ENCODE measurements at regions not wholly inside any gene's neighbourhood (a gene's known extent, or its start where the extent isn't known, plus 50 kb on each side); places are given as distances from the start of the nearest gene placed in this dataset.
"Not testable (repeated sequence)": the region's sequence is repeated elsewhere in the genome, so short reads cannot be mapped to it uniquely, and the experiment has no call there.

- H3K23ac ChIP-seq (ENCODE audit: low read length); H4K5ac ChIP-seq (ENCODE audit: low read length); H2BK120ac ChIP-seq (ENCODE audit: low read depth, low read length); H3K4ac ChIP-seq (ENCODE audit: low read depth, low read length); H2AK5ac ChIP-seq (ENCODE audit: low read length); H3K4me3 ChIP-seq (ENCODE audit: low read length); H3K79me2 ChIP-seq (ENCODE audit: control insufficient read depth, insufficient read depth, low read length); H2BK5ac ChIP-seq (ENCODE audit: low read length); H3K36me3 ChIP-seq (ENCODE audit: control insufficient read depth, insufficient read depth, low read length); H3K56ac ChIP-seq (ENCODE audit: low read length); H4K8ac ChIP-seq (ENCODE audit: low read depth, low read length); H3K27me3 ChIP-seq (ENCODE audit: insufficient read depth, low read length, poor library complexity); H2BK15ac ChIP-seq (replicated peaks; ENCODE audit: low read depth); H3K4me1 ChIP-seq (ENCODE audit: control insufficient read depth, low read depth, low read length); H3K18ac ChIP-seq (ENCODE audit: low read length); H3K4me2 ChIP-seq (ENCODE audit: low read length); H3K9ac ChIP-seq (ENCODE audit: low read length); DNase-seq; H3K27ac ChIP-seq (ENCODE audit: low read depth, low read length); H3K79me1 ChIP-seq (ENCODE audit: low read length): not testable (repeated sequence)
- no CpG with 5 or more reads among the region's 3 CpGs for WGBS (ENCODE audit: extremely low coverage, insufficient coverage, low lambda C conversion rate)
Measured at GRCh38 chr10:118976219-118976618, 53.3 kb upstream of the NANOS1 start.

DNA sequence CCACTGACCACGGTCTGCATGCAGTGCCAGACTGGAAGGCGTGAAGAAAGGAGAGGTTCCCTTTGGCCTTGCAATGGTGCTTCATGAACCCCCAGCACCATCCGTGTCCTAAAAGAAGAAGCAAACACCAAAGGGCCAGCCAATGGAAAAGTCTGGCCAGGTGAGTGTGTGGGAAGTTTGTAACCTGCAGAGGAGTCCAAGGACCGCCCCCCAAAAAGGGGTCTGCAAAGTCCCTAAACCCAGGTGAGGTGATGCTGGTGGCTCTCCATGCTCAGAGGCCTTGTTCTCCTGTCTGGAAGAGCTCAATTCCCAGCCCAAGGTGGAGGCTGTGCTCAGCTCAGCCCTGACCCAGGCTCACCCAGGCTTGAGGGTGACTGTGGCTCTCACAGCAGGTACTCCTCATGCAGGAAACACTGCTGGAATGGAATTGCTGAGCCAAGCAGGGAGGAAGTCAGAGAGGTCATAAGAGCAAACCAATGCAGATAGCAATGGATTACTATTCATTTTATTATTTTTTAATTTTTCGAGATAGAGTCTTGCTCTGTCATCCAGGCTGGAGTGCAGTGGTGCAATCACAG, 52.4 kb upstream of the NANOS1 start:
- H2BK5ac ChIP-seq (ENCODE audit: low read length) = no peak overlapping the region
- WGBS (ENCODE audit: extremely low coverage, insufficient coverage, low lambda C conversion rate) = no CpG with 5 or more reads among the region's 5 CpGs
- no peak overlapping the region for H4K5ac ChIP-seq (ENCODE audit: low read length)
- H3K9ac ChIP-seq (ENCODE audit: low read length) = no peak overlapping the region
- DNase-seq = no peak
- H2AK5ac ChIP-seq (ENCODE audit: low read length) = no peak overlapping the region
- H3K4me3 ChIP-seq (ENCODE audit: low read length) = no peak overlapping the region
- no peak overlapping the region for H3K27ac ChIP-seq (ENCODE audit: low read depth, low read length)
- H2BK15ac ChIP-seq (replicated peaks; ENCODE audit: low read depth) = no peak overlapping the region
- H3K4ac ChIP-seq (ENCODE audit: low read depth, low read length) = no peak overlapping the region
- no peaks in the 10 kb centered on the region for H3K27me3 ChIP-seq (ENCODE audit: insufficient read depth, low read length, poor library complexity)
- H4K8ac ChIP-seq (ENCODE audit: low read depth, low read length) = no peak overlapping the region
- no peak overlapping the region for H3K18ac ChIP-seq (ENCODE audit: low read length)
- no peaks in the 10 kb centered on the region for H3K4me1 ChIP-seq (ENCODE audit: control insufficient read depth, low read depth, low read length)
- no peak overlapping the region for H3K23ac ChIP-seq (ENCODE audit: low read length)
- H3K4me2 ChIP-seq (ENCODE audit: low read length) = no peak overlapping the region
- no peaks in the 10 kb centered on the region for H3K79me2 ChIP-seq (ENCODE audit: control insufficient read depth, insufficient read depth, low read length)
- no peak overlapping the region for H3K56ac ChIP-seq (ENCODE audit: low read length)
- no peaks in the 10 kb centered on the region for H3K36me3 ChIP-seq (ENCODE audit: control insufficient read depth, insufficient read depth, low read length)
- H2BK120ac ChIP-seq (ENCODE audit: low read depth, low read length) = no peak overlapping the region
- H3K79me1 ChIP-seq (ENCODE audit: low read length) = no peaks in the 10 kb centered on the region

DNA sequence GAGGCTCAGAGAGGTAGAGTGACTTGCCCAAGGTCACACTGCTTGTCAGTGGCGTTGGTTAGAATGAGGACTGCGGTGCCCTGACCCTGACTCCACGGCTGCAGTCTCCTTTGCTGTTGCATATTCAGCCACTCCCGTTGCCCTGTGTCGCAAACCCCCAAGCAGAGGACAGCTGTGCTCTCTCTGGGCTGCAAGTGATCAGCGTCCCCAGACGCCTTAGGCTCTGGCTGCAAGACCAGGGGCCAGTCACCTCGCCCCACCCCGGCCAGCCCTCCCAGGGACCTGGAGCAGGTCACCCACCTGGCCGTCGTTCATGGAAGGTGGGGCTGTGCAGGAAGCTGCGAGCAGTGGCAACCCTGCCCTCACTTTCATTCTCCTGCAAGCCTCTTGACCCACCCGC, 51.7 kb upstream of the NANOS1 start:
- Histone ChIP-seq H3K79me1 (ENCODE audit: low read length) (no peaks in the 10 kb centered on the region), H3K79me2 (ENCODE audit: control insufficient read depth, insufficient read depth, low read length) (no peaks in the 10 kb centered on the region), H3K4me2 (ENCODE audit: low read length) (no peak overlapping the region), H3K4me3 (ENCODE audit: low read length) (no peak overlapping the region), H3K27me3 (ENCODE audit: insufficient read depth, low read length, poor library complexity) (no peaks in the 10 kb centered on the region), H3K56ac (ENCODE audit: low read length) (no peak overlapping the region), H2AK5ac (ENCODE audit: low read length) (no peak overlapping the region), H3K27ac (ENCODE audit: low read depth, low read length) (no peak overlapping the region), H4K8ac (ENCODE audit: low read depth, low read length) (no peak overlapping the region), H3K23ac (ENCODE audit: low read length) (no peak overlapping the region), H2BK15ac (replicated peaks; ENCODE audit: low read depth) (no peak overlapping the region), H3K36me3 (ENCODE audit: control insufficient read depth, insufficient read depth, low read length) (no peaks in the 10 kb centered on the region), H3K9ac (ENCODE audit: low read length) (no peak overlapping the region), H2BK5ac (ENCODE audit: low read length) (no peak overlapping the region), H3K18ac (ENCODE audit: low read length) (no peak overlapping the region), H2BK120ac (ENCODE audit: low read depth, low read length) (no peak overlapping the region), H3K4ac (ENCODE audit: low read depth, low read length) (no peak overlapping the region), H3K4me1 (ENCODE audit: control insufficient read depth, low read depth, low read length) (no peaks in the 10 kb centered on the region), H4K5ac (ENCODE audit: low read length) (no peak overlapping the region)
- DNase-seq = no peak
- no CpG with 5 or more reads among the region's 13 CpGs for WGBS (ENCODE audit: extremely low coverage, insufficient coverage, low lambda C conversion rate)

- no peaks in the 10 kb centered on the region for H3K27me3 ChIP-seq (ENCODE audit: insufficient read depth, low read length, poor library complexity)
- H3K27ac ChIP-seq (ENCODE audit: low read depth, low read length) = no peak overlapping the region
- H3K4me1 ChIP-seq (ENCODE audit: control insufficient read depth, low read depth, low read length) = peaks cover 3% of the 10 kb centered on the region
- no peak overlapping the region for H3K56ac ChIP-seq (ENCODE audit: low read length)
- no peak overlapping the region for H2BK120ac ChIP-seq (ENCODE audit: low read depth, low read length)
- H3K79me1 ChIP-seq (ENCODE audit: low read length) = no peaks in the 10 kb centered on the region
- H3K9ac ChIP-seq (ENCODE audit: low read length) = no peak overlapping the region
- no peak overlapping the region for H4K5ac ChIP-seq (ENCODE audit: low read length)
- H4K8ac ChIP-seq (ENCODE audit: low read depth, low read length) = no peak overlapping the region
- H3K36me3 ChIP-seq (ENCODE audit: control insufficient read depth, insufficient read depth, low read length) = no peaks in the 10 kb centered on the region
- no peak overlapping the region for H3K18ac ChIP-seq (ENCODE audit: low read length)
- no peak overlapping the region for H3K4me3 ChIP-seq (ENCODE audit: low read length)
- WGBS (ENCODE audit: extremely low coverage, insufficient coverage, low lambda C conversion rate) = no CpG with 5 or more reads among the region's 14 CpGs
- H3K79me2 ChIP-seq (ENCODE audit: control insufficient read depth, insufficient read depth, low read length) = no peaks in the 10 kb centered on the region
- H2AK5ac ChIP-seq (ENCODE audit: low read length) = no peak overlapping the region
- no peak overlapping the region for H2BK15ac ChIP-seq (replicated peaks; ENCODE audit: low read depth)
- DNase-seq = no peak
- H3K23ac ChIP-seq (ENCODE audit: low read length) = no peak overlapping the region
- no peak overlapping the region for H3K4me2 ChIP-seq (ENCODE audit: low read length)
- H2BK5ac ChIP-seq (ENCODE audit: low read length) = no peak overlapping the region
- no peak overlapping the region for H3K4ac ChIP-seq (ENCODE audit: low read depth, low read length)
Measured at GRCh38 chr10:118978316-118978997, 51.1 kb upstream of the NANOS1 start.

GRCh38 chr10:118978998-118979350, 50.5 kb upstream of the NANOS1 start:
- H3K4me3 ChIP-seq (ENCODE audit: low read length) = no peak overlapping the region
- no peak overlapping the region for H3K18ac ChIP-seq (ENCODE audit: low read length)
- no peak overlapping the region for H3K4me2 ChIP-seq (ENCODE audit: low read length)
- DNase-seq = no peak
- no peaks in the 10 kb centered on the region for H3K79me2 ChIP-seq (ENCODE audit: control insufficient read depth, insufficient read depth, low read length)
- WGBS (ENCODE audit: extremely low coverage, insufficient coverage, low lambda C conversion rate) = no CpG with 5 or more reads among the region's 6 CpGs
- H3K56ac ChIP-seq (ENCODE audit: low read length) = no peak overlapping the region
- H2AK5ac ChIP-seq (ENCODE audit: low read length) = no peak overlapping the region
- H3K9ac ChIP-seq (ENCODE audit: low read length) = no peak overlapping the region
- H3K4ac ChIP-seq (ENCODE audit: low read depth, low read length) = no peak overlapping the region
- H3K27ac ChIP-seq (ENCODE audit: low read depth, low read length) = no peak overlapping the region
- H2BK120ac ChIP-seq (ENCODE audit: low read depth, low read length) = no peak overlapping the region
- H4K8ac ChIP-seq (ENCODE audit: low read depth, low read length) = no peak overlapping the region
- H3K27me3 ChIP-seq (ENCODE audit: insufficient read depth, low read length, poor library complexity) = no peaks in the 10 kb centered on the region
- no peaks in the 10 kb centered on the region for H3K79me1 ChIP-seq (ENCODE audit: low read length)
- H4K5ac ChIP-seq (ENCODE audit: low read length) = no peak overlapping the region
- no peak overlapping the region for H3K23ac ChIP-seq (ENCODE audit: low read length)
- no peak overlapping the region for H2BK5ac ChIP-seq (ENCODE audit: low read length)
- H3K4me1 ChIP-seq (ENCODE audit: control insufficient read depth, low read depth, low read length) = peaks cover 3% of the 10 kb centered on the region
- no peaks in the 10 kb centered on the region for H3K36me3 ChIP-seq (ENCODE audit: control insufficient read depth, insufficient read depth, low read length)
- H2BK15ac ChIP-seq (replicated peaks; ENCODE audit: low read depth) = no peak overlapping the region

GRCh38 chr10:118979661-118980060, 49.9 kb upstream of the NANOS1 start:
- Histone ChIP-seq H3K4ac (ENCODE audit: low read depth, low read length) (no peak overlapping the region), H3K4me3 (ENCODE audit: low read length) (no peak overlapping the region), H2BK5ac (ENCODE audit: low read length) (no peak overlapping the region), H3K4me1 (ENCODE audit: control insufficient read depth, low read depth, low read length) (peaks cover 3% of the 10 kb centered on the region), H4K5ac (ENCODE audit: low read length) (no peak overlapping the region), H3K79me1 (ENCODE audit: low read length) (no peaks in the 10 kb centered on the region), H4K8ac (ENCODE audit: low read depth, low read length) (no peak overlapping the region), H2AK5ac (ENCODE audit: low read length) (no peak overlapping the region), H3K23ac (ENCODE audit: low read length) (no peak overlapping the region), H3K9ac (ENCODE audit: low read length) (no peak overlapping the region), H2BK15ac (replicated peaks; ENCODE audit: low read depth) (no peak overlapping the region), H3K27ac (ENCODE audit: low read depth, low read length) (no peak overlapping the region), H3K36me3 (ENCODE audit: control insufficient read depth, insufficient read depth, low read length) (no peaks in the 10 kb centered on the region), H3K4me2 (ENCODE audit: low read length) (no peak overlapping the region), H3K27me3 (ENCODE audit: insufficient read depth, low read length, poor library complexity) (no peaks in the 10 kb centered on the region), H3K79me2 (ENCODE audit: control insufficient read depth, insufficient read depth, low read length) (no peaks in the 10 kb centered on the region), H2BK120ac (ENCODE audit: low read depth, low read length) (no peak overlapping the region), H3K18ac (ENCODE audit: low read length) (no peak overlapping the region), H3K56ac (ENCODE audit: low read length) (no peak overlapping the region)
- no peak for DNase-seq
- WGBS (ENCODE audit: extremely low coverage, insufficient coverage, low lambda C conversion rate) = no CpG with 5 or more reads among the region's 8 CpGs

All from mesendoderm (in vitro differentiated cells).